ENCODE measurements at regions not wholly inside any gene's neighbourhood (a gene's known extent, or its start where the extent isn't known, plus 50 kb on each side); places are given as distances from the start of the nearest gene placed in this dataset.
"Not testable (repeated sequence)": the region's sequence is repeated elsewhere in the genome, so short reads cannot be mapped to it uniquely, and the experiment has no call there.

GRCh38 chr16:29311461-29312344, 94.8 kb downstream of the NPIPB11 start:
- DNase-seq: no peak

GRCh38 chr16:29310852-29311314, 95.6 kb downstream of the NPIPB11 start:
- no peak for DNase-seq

GRCh38 chr16:29310243-29310642, 96.3 kb downstream of the NPIPB11 start:
- DNase-seq: not testable (repeated sequence)

- DNase-seq: not testable (repeated sequence)
These were observed 96.9 kb downstream of the NPIPB11 start for GRCh38 chr16:29309601-29310000.

GRCh38 chr16:29308644-29309546, 97.6 kb downstream of the NPIPB11 start:
- no peak for DNase-seq

GRCh38 chr16:29307598-29308507, 98.7 kb downstream of the NPIPB11 start:
- DNase-seq: no peak

GRCh38 chr16:29306943-29307597, 99.4 kb downstream of the NPIPB11 start:
- DNase-seq: no peak

GRCh38 chr16:29306201-29306600, 100.3 kb downstream of the NPIPB11 start:
- DNase-seq: no peak

GRCh38 chr16:29305018-29305417, 101.5 kb downstream of the NPIPB11 start:
- not testable (repeated sequence) for DNase-seq

GRCh38 chr16:29304251-29304650, 102.3 kb downstream of the NPIPB11 start:
- no peak for DNase-seq

GRCh38 chr16:29303520-29303919, 103.0 kb downstream of the NPIPB11 start:
- DNase-seq: no peak

- DNase-seq: no peak
These were observed 103.5 kb downstream of the NPIPB11 start for GRCh38 chr16:29302976-29303375.

GRCh38 chr16:29302433-29302832, 104.1 kb downstream of the NPIPB11 start:
- DNase-seq: not testable (repeated sequence)

- DNase-seq: not testable (repeated sequence)
These were observed 104.7 kb downstream of the NPIPB11 start for GRCh38 chr16:29301662-29302285.

GRCh38 chr16:29300541-29301535, 105.7 kb downstream of the NPIPB11 start:
- DNase-seq: not testable (repeated sequence)

GRCh38 chr16:29300030-29300491, 106.5 kb downstream of the NPIPB11 start:
- not testable (repeated sequence) for DNase-seq

GRCh38 chr16:29298997-29299396, 107.5 kb downstream of the NPIPB11 start:
- DNase-seq: not testable (repeated sequence)

GRCh38 chr16:29298307-29298706, 108.2 kb downstream of the NPIPB11 start:
- DNase-seq: not testable (repeated sequence)

GRCh38 chr16:29297809-29298177, 108.7 kb downstream of the NPIPB11 start:
- not testable (repeated sequence) for DNase-seq

Measured in muscle of arm (tissue), 1 donor.